ENCODE measurements at regions not wholly inside any gene's neighbourhood (a gene's known extent, or its start where the extent isn't known, plus 50 kb on each side); places are given as distances from the start of the nearest gene placed in this dataset.
"Not testable (repeated sequence)": the region's sequence is repeated elsewhere in the genome, so short reads cannot be mapped to it uniquely, and the experiment has no call there.

DNA sequence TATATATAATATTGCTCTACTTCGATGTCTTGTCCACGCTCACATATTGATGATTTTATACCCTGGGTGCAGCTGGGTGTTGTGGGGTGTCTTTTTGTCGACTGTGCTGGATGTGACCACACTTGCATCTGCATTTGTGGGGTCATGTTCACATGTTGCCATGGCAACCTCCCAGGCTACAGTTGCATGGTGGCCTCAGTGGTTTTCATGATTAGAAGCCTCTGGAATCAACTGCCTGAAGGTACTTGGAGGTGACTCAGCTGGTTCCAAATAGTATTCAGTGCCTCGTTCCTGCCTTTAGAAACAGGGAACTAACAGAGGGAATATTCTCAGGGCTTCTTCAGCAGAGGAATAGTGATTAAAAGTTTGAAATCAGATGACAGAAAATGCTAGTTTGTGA lies 166.3 kb upstream of the NYAP2 start:
- TF ChIP-seq, protein P1, sequence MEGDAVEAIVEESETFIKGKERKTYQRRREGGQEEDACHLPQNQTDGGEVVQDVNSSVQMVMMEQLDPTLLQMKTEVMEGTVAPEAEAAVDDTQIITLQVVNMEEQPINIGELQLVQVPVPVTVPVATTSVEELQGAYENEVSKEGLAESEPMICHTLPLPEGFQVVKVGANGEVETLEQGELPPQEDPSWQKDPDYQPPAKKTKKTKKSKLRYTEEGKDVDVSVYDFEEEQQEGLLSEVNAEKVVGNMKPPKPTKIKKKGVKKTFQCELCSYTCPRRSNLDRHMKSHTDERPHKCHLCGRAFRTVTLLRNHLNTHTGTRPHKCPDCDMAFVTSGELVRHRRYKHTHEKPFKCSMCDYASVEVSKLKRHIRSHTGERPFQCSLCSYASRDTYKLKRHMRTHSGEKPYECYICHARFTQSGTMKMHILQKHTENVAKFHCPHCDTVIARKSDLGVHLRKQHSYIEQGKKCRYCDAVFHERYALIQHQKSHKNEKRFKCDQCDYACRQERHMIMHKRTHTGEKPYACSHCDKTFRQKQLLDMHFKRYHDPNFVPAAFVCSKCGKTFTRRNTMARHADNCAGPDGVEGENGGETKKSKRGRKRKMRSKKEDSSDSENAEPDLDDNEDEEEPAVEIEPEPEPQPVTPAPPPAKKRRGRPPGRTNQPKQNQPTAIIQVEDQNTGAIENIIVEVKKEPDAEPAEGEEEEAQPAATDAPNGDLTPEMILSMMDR (IDR thresholded peaks at IDR 0.05; ENCODE audit: low read depth, low read length): no peak
- in situ Hi-C loops (cut with HindIII; ENCODE audit: low sequenced_read_pairs): no loop called here
- DNase-seq (ENCODE audit: low read depth, low spot score): peak; percentile 22
- no peak overlapping the region for H3K4me3 ChIP-seq (ENCODE audit: low read depth, low read length)

- no peak for DNase-seq (ENCODE audit: low read depth, low spot score)
- in situ Hi-C loops (cut with HindIII; ENCODE audit: low sequenced_read_pairs): no loop called here
These were observed 167.6 kb upstream of the NYAP2 start for GRCh38 chr2:225231900-225232299.

GRCh38 chr2:225229346-225229745 lies 170.2 kb upstream of the NYAP2 start:
- DNase-seq (ENCODE audit: low read depth, low spot score); in situ Hi-C loops (cut with HindIII; ENCODE audit: low sequenced_read_pairs): not testable (repeated sequence)

More at GRCh38 chr2:225231900-225232299, 167.6 kb upstream of the NYAP2 start:
- no peak overlapping the region for H3K4me3 ChIP-seq (ENCODE audit: low read depth, low read length)
- TF ChIP-seq, protein P1 (IDR thresholded peaks at IDR 0.05; ENCODE audit: low read depth, low read length): no peak

DNA sequence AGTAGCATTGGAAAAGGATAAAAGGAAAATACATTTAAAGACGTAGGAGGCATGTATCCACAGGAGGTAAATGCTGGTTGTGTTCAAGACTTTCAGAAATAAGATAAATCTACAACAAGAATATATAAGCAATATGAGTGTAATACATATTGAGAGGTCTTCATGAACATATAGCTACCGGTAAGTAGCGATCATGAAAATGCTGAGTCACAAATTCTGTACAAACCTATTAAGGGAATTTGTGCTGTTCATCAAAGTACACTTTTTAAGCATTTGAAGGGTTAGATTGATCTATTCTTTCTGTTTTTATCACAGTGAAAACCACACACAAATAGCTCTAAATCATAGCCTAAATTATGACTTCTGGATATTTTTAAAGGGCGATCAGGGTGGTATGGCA lies 173.1 kb upstream of the NYAP2 start:
- DNase-seq (ENCODE audit: low read depth, low spot score): no peak
- TF ChIP-seq, protein P1 (IDR thresholded peaks at IDR 0.05; ENCODE audit: low read depth, low read length): no peak
- no peak overlapping the region for H3K4me3 ChIP-seq (ENCODE audit: low read depth, low read length)
- in situ Hi-C loops (cut with HindIII; ENCODE audit: low sequenced_read_pairs): no loop called here

More at GRCh38 chr2:225229346-225229745, 170.2 kb upstream of the NYAP2 start:
- H3K4me3 ChIP-seq (ENCODE audit: low read depth, low read length): not testable (repeated sequence)

DNA sequence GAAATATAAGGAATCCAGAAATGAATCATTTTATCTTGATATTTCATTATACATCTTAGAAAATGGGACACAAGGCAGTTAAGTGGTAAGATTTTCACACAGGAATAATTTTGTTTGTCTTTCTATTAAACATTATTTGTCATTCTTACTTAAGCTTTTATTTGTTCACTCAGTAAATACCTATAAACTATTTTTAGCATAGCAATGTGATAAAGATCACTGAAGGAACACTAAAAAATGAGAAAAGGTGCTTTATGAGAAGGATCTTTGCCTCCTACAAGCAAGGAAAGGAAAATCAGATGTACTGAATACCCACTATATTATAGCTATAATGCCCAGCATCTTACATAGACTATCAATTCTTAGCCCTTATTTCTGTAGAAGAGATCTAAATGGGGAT lies 176.2 kb upstream of the NYAP2 start:
- in situ Hi-C loops (cut with HindIII; ENCODE audit: low sequenced_read_pairs): no loop called here
- DNase-seq (ENCODE audit: low read depth, low spot score): no peak
- TF ChIP-seq, protein P1 (IDR thresholded peaks at IDR 0.05; ENCODE audit: low read depth, low read length): no peak
- H3K4me3 ChIP-seq (ENCODE audit: low read depth, low read length): no peak overlapping the region

- TF ChIP-seq, protein P1 (IDR thresholded peaks at IDR 0.05; ENCODE audit: low read depth, low read length): no peak
- in situ Hi-C loops (cut with HindIII; ENCODE audit: low sequenced_read_pairs): no loop called here
- no peak overlapping the region for H3K4me3 ChIP-seq (ENCODE audit: low read depth, low read length)
- DNase-seq (ENCODE audit: low read depth, low spot score): no peak
These were observed 165.2 kb upstream of the DOCK10 start for GRCh38 chr2:225207471-225207870.

DNA sequence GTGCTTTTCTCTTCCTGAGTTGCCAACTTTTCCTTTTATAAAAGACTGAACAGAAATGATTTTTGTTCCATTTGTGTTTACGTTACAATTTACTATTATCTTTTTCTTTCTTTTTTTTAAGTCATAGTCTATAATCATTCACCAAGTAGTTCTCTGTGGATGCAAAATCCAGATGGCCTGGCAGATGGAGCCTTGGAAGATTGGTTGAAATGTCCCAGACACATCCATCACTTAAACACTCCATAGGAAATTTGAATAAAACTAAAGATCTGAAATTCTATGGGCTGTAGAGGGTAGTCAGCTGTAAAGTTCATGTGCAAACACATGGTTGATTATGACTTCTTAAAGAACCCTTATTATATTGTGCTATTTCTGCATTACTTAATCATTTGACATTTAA lies 164.8 kb upstream of the DOCK10 start:
- DNase-seq (ENCODE audit: low read depth, low spot score): no peak
- TF ChIP-seq, protein P1 (IDR thresholded peaks at IDR 0.05; ENCODE audit: low read depth, low read length): no peak
- in situ Hi-C loops (cut with HindIII; ENCODE audit: low sequenced_read_pairs): no loop called here
- H3K4me3 ChIP-seq (ENCODE audit: low read depth, low read length): no peak overlapping the region

Measured in astrocyte of the spinal cord (primary cell).